B cell (primary cell): ENCODE measurements at regions not wholly inside any gene's neighbourhood (a gene's known extent, or its start where the extent isn't known, plus 50 kb on each side); places are given as distances from the start of the nearest gene placed in this dataset.

Experiments used
- ATAC-seq: fragments of 200-7000 bp; cut with Tn5 transposase; one replicate; pipeline ENCODE4 v1.10.0; 2021; ENCODE audit warnings: low read depth, mild to moderate bottlenecking, moderate number of reproducible peaks, moderate library complexity
- CTCF ChIA-PET: fragments of 350-600 bp; sonication (Branson Sonifier 250); formaldehyde crosslinking; loops from one replicate; lab custom pipeline; 2021; ENCODE audit warnings: antibody characterized with exemption, inconsistent platforms; lab: Charles Lee
- POLR2A ChIA-PET: fragments of 350-600 bp; sonication (Branson Sonifier 250); formaldehyde crosslinking; loops from one replicate; lab custom pipeline; 2021; ENCODE audit warnings: antibody characterized with exemption; lab: Charles Lee
- DNase-seq: peaks from one replicate; pipeline ENCODE4 v3.0.0; 2013
- H2AFZ ChIP-seq: 2 replicates; pipeline ENCODE4 v1.6.1; 2012; ENCODE audit warnings: mild to moderate bottlenecking, low read depth, low read length; ENCODE audit not compliant: insufficient read depth, poor library complexity, severe bottlenecking
- H3K27ac ChIP-seq, 2 donors: 1 replicate in 1 of 2; 2 replicates in 1 of 2; pipeline ENCODE4 v1.5.1; 2012 to 2013; ENCODE audit warnings: low read length in 2 of 2, mild to moderate bottlenecking in 2 of 2, moderate library complexity in 1 of 2
- H3K27me3 ChIP-seq, 4 experiments: fragments of 200-600 bp in 1 of 4; sonication (generic) in 1 of 4; replicated peaks in 1 of 4; 1 replicate in 2 of 4; 2 replicates in 2 of 4; pipeline versions ENCODE4 v1.6.1 to v1.7.0; 2013 to 2016; ENCODE audit warnings: low read length in 3 of 4, mild to moderate bottlenecking in 2 of 4, mixed read lengths in 1 of 4, moderate library complexity in 1 of 4; ENCODE audit not compliant: insufficient read depth in 4 of 4, control insufficient read depth in 3 of 4; ENCODE audit errors: control extremely low read depth in 1 of 4
- H3K36me3 ChIP-seq, 2 experiments: replicated peaks in 1 of 2; 1 replicate in 1 of 2; 2 replicates in 1 of 2; pipeline versions ENCODE4 v1.6.1 to v1.7.1; 2013; ENCODE audit warnings: low read length in 1 of 2; ENCODE audit not compliant: insufficient read depth in 2 of 2, control insufficient read depth in 1 of 2; ENCODE audit errors: control extremely low read depth in 1 of 2, extremely low read depth in 1 of 2
- H3K4me1 ChIP-seq, 2 donors: fragments of 200-600 bp in 1 of 2; sonication (generic) in 1 of 2; 1 replicate in 1 of 2; 2 replicates in 1 of 2; pipeline versions ENCODE4 v1.5.1 to v1.6.1; 2013 to 2017; ENCODE audit warnings: low read length in 2 of 2; ENCODE audit not compliant: control insufficient read depth in 2 of 2, insufficient read depth in 2 of 2
- H3K4me2 ChIP-seq: replicated peaks from 2 replicates; pipeline ENCODE3; 2012; ENCODE audit warnings: mild to moderate bottlenecking, low read depth, low read length; ENCODE audit not compliant: poor library complexity, severe bottlenecking
- H3K4me3 ChIP-seq, 5 experiments: fragments of 200-600 bp in 1 of 5; sonication (generic) in 1 of 5; 1 replicate in 3 of 5; 2 replicates in 2 of 5; pipeline versions ENCODE4 v1.5.1 to v1.7.0; 2011 to 2016; ENCODE audit warnings: low read length in 4 of 5, mild to moderate bottlenecking in 4 of 5, low read depth in 2 of 5, control low read depth in 1 of 5, moderate library complexity in 1 of 5; ENCODE audit not compliant: insufficient read depth in 1 of 5; ENCODE audit errors: control extremely low read depth in 1 of 5, extremely low read depth in 1 of 5
- H3K79me2 ChIP-seq: fragments of 200-600 bp; sonication (generic); one replicate; pipeline ENCODE4 v1.6.0; 2016; ENCODE audit warnings: low read length; ENCODE audit not compliant: control insufficient read depth, insufficient read depth
- H3K9ac ChIP-seq: fragments of 200-600 bp; sonication (generic); 2 replicates; pipeline ENCODE4 v1.6.1; 2017; ENCODE audit warnings: mild to moderate bottlenecking, low read length, moderate library complexity
- H3K9me3 ChIP-seq, 3 donors: one replicate each; pipeline versions ENCODE4 v1.6.1 to v1.7.1; 2013; ENCODE audit warnings: low read length in 2 of 3; ENCODE audit not compliant: control insufficient read depth in 2 of 3, insufficient read depth in 1 of 3; ENCODE audit errors: control extremely low read depth in 1 of 3
- H4K20me1 ChIP-seq: 2 replicates; pipeline ENCODE4 v1.6.0; 2012; ENCODE audit warnings: mild to moderate bottlenecking, low read length; ENCODE audit not compliant: insufficient read depth, control insufficient read depth, poor library complexity, severe bottlenecking
- H3K27ac Mint-ChIP-seq: one replicate; pipeline ENCODE4 v1.8.0; 2021; ENCODE audit warnings: mixed read lengths
- H3K27me3 Mint-ChIP-seq: one replicate; pipeline ENCODE4 v1.8.0; 2021; ENCODE audit warnings: mixed read lengths
- H3K4me1 Mint-ChIP-seq: one replicate; pipeline ENCODE4 v1.8.0; 2021; ENCODE audit warnings: mixed read lengths
- H3K4me3 Mint-ChIP-seq: one replicate; pipeline ENCODE4 v1.8.0; 2021; ENCODE audit warnings: mixed read lengths
- H3K9me3 Mint-ChIP-seq: one replicate; pipeline ENCODE4 v1.8.0; 2022; ENCODE audit warnings: mixed read lengths; ENCODE audit not compliant: insufficient read depth
- CTCF ChIP-seq: fragments of 200-600 bp; IDR thresholded peaks from one replicate; pipeline ENCODE4 v1.8.0; 2022; ENCODE audit warnings: antibody characterized with exemption, mild to moderate bottlenecking
- EZH2 ChIP-seq: IDR thresholded peaks from 2 replicates; pipeline ENCODE4 v1.6.1; 2012; ENCODE audit warnings: borderline replicate concordance, low read depth, mild to moderate bottlenecking, moderate library complexity, low read length; ENCODE audit not compliant: insufficient read depth, poor library complexity, severe bottlenecking
- WGBS: methylation state at CpG from one replicate; pipeline ENCODE4 v1.1.5; 2013; ENCODE audit warnings: missing lambda C conversion rate; ENCODE audit not compliant: insufficient coverage; 5-methylcytosine and 5-hydroxymethylcytosine counted together
- intact Hi-C: fragments of 100-400 bp; cut with micrococcal nuclease; formaldehyde crosslinking; loops from one replicate; pipeline ENCODE4 v1.10.0; 2022

DNA sequence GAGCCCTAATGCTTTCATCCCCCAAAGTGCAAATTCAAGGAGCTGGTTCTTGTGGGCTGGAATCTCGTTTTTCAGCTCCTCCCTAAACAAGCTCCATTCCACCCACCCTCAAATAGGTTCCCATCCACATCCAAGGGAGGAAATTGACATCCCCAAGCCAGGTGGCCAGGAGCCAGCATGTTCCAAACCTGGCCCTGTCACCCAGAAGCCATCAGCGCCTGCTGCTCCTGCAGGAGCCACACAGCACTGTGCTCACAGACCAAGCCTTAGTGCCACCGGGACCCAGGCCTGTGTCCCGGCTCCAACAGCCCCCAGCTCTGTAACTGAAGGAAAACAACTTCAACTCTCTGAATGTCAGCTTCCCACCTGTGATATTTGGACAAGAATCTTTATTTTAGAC lies 263.6 kb downstream of the UACA start:
- H3K4me3 Mint-ChIP-seq, result no peak overlapping the region
- DNase-seq, result no peak
- H3K27me3 Mint-ChIP-seq, result no peaks in the 10 kb centered on the region
- H3K36me3 ChIP-seq, result no peaks in the 10 kb centered on the region
- no peaks in the 10 kb centered on the region for H3K9me3 Mint-ChIP-seq
- no peak overlapping the region for H3K9ac ChIP-seq
- peak overlapping the region; percentile 20 for H3K27ac Mint-ChIP-seq
- no peaks in the 10 kb centered on the region for H3K9me3 ChIP-seq
- WGBS, result 88% methylated on average over 4 of the region's 4 CpGs
- H3K79me2 ChIP-seq, result no peaks in the 10 kb centered on the region
- ATAC-seq, result no peak
- H4K20me1 ChIP-seq, result no peaks in the 10 kb centered on the region
- H3K27ac ChIP-seq, result no peak overlapping the region
- POLR2A ChIA-PET, result no interaction called here
- H3K4me2 ChIP-seq, result no peak overlapping the region
- H2AFZ ChIP-seq, result no peak overlapping the region
- no peaks in the 10 kb centered on the region for H3K27me3 ChIP-seq
- H3K4me1 ChIP-seq, result peaks cover 37 to 41% of the 10 kb centered on the region in 2 donors
- CTCF ChIA-PET, result interaction anchor here (1.6 to 2.8 kb wide), 3 partner anchors 11 to 33 kb away, joined by 3 to 19 read pairs (median 9); no protein-coding TSS in a partner anchor
- TF ChIP-seq EZH2 (no peak), CTCF (no peak)
- H3K4me3 ChIP-seq, result no peak overlapping the region
- intact Hi-C loops, result no loop called here
- H3K4me1 Mint-ChIP-seq, result peaks cover 47% of the 10 kb centered on the region

- no peak overlapping the region for H3K4me3 Mint-ChIP-seq
- no peaks in the 10 kb centered on the region for H3K36me3 ChIP-seq
- no peak overlapping the region for H3K27ac Mint-ChIP-seq
- ChIA-PET CTCF (interaction anchor here (2.6 to 2.8 kb wide), 2 partner anchors 9 to 31 kb away, joined by 9 to 19 read pairs; no protein-coding TSS in a partner anchor), POLR2A (no interaction called here)
- ATAC-seq, result no peak
- intact Hi-C loops, result no loop called here
- no peak overlapping the region for H3K27ac ChIP-seq
- no peak overlapping the region for H3K4me2 ChIP-seq
- H3K4me3 ChIP-seq, result no peak overlapping the region
- H3K79me2 ChIP-seq, result no peaks in the 10 kb centered on the region
- no peaks in the 10 kb centered on the region for H3K9me3 Mint-ChIP-seq
- no peaks in the 10 kb centered on the region for H4K20me1 ChIP-seq
- no peak for DNase-seq
- no peaks in the 10 kb centered on the region for H3K27me3 ChIP-seq
- TF ChIP-seq EZH2, result no peak
- no peak for TF ChIP-seq CTCF
- H3K9ac ChIP-seq, result no peak overlapping the region
- H3K9me3 ChIP-seq, result no peaks in the 10 kb centered on the region
- no peak overlapping the region for H2AFZ ChIP-seq
- WGBS, result 100% methylated on average over 8 of the region's 12 CpGs
- peaks cover 47% of the 10 kb centered on the region for H3K4me1 Mint-ChIP-seq
- no peaks in the 10 kb centered on the region for H3K27me3 Mint-ChIP-seq
- peaks cover 34 to 41% of the 10 kb centered on the region in 2 donors for H3K4me1 ChIP-seq
These were observed 265.2 kb downstream of the UACA start for GRCh38 chr15:70498096-70498626.
